H1 (cell line): ENCODE measurements at regions not wholly inside any gene's neighbourhood (a gene's known extent, or its start where the extent isn't known, plus 50 kb on each side); places are given as distances from the start of the nearest gene placed in this dataset.

ENCODE experiments used
- CEBPB ChIP-seq: IDR thresholded peaks from 2 replicates; pipeline ENCODE4 v1.6.1; 2012; ENCODE audit warnings: low read depth, low read length
- JUN ChIP-seq: IDR thresholded peaks from 2 replicates; pipeline ENCODE4 v1.6.1; 2011; ENCODE audit warnings: low read depth, mild to moderate bottlenecking, improper control_type of control experiment, low read length
- NANOG ChIP-seq: IDR thresholded peaks from 2 replicates; pipeline ENCODE4 v1.6.1; 2011; ENCODE audit warnings: low read length, low read depth, mild to moderate bottlenecking, inconsistent platforms; ENCODE audit not compliant: insufficient read depth, poor library complexity, severe bottlenecking

- TF ChIP-seq CEBPB (no peak), NANOG (no peak), JUN (no peak)
These were observed 215.9 kb upstream of the GIMD1 start (continued) for GRCh38 chr4:106584337-106584989.
